HFFc6 (cell line): ENCODE measurements at regions not wholly inside any gene's neighbourhood (a gene's known extent, or its start where the extent isn't known, plus 50 kb on each side); places are given as distances from the start of the nearest gene placed in this dataset.
"Not testable (repeated sequence)": the region's sequence is repeated elsewhere in the genome, so short reads cannot be mapped to it uniquely, and the experiment has no call there.

Source experiments
- DNase-seq: peaks from one replicate; pipeline ENCODE4 v3.0.0-alpha.2; 2018
- H3K27ac Mint-ChIP-seq: 2 replicates; pipeline ENCODE4 v1.8.0; 2020; ENCODE audit warnings: mild to moderate bottlenecking, mixed read lengths
- H3K27me3 Mint-ChIP-seq: 2 replicates; pipeline ENCODE4 v1.8.0; 2021; ENCODE audit warnings: mild to moderate bottlenecking, moderate library complexity, mixed read lengths; ENCODE audit not compliant: insufficient read depth
- H3K36me3 Mint-ChIP-seq: 2 replicates; pipeline ENCODE4 v1.8.0; 2021; ENCODE audit warnings: low read depth, mixed read lengths
- H3K4me1 Mint-ChIP-seq: 2 replicates; pipeline ENCODE4 v1.8.0; 2020; ENCODE audit warnings: low read depth, mixed read lengths
- H3K4me3 Mint-ChIP-seq: 2 replicates; pipeline ENCODE4 v1.8.0; 2020; ENCODE audit warnings: mild to moderate bottlenecking, moderate library complexity, mixed read lengths
- H3K9me3 Mint-ChIP-seq: 2 replicates; pipeline ENCODE4 v1.8.0; 2020; ENCODE audit warnings: mild to moderate bottlenecking, mixed read lengths
- CTCF ChIP-seq: fragments of 200-600 bp; sonication (generic); IDR thresholded peaks from 2 replicates; pipeline ENCODE4 v1.5.0; 2021; ENCODE audit warnings: antibody characterized with exemption, mild to moderate bottlenecking

DNA sequence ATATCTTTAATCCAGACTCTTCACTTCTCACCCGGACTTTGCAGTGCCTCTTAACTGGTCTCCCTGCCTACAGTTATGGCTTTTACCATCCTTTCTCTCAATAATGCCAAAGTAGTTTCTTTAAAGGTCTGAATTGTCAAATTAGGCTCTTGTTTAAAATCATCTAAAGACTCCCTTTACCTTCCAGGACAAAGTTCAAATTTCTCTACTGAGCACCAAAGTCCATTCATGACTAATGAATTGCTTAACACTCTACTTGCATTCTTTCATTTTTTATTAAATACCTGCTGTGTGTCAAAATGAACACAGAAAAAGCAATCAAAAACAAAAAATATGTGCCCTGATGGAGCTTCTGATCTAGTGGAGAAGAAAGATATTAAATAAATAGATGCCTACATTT, 472.4 kb upstream of the UBE2E2 start:
- Mint-ChIP-seq H3K27ac (no peak overlapping the region), H3K9me3 (peaks cover 46% of the 10 kb centered on the region), H3K27me3 (no peaks in the 10 kb centered on the region), H3K4me3 (no peak overlapping the region), H3K36me3 (no peaks in the 10 kb centered on the region), H3K4me1 (no peaks in the 10 kb centered on the region)
- no peak for DNase-seq
- TF ChIP-seq CTCF = no peak

- H3K36me3 Mint-ChIP-seq = no peaks in the 10 kb centered on the region
- H3K4me1 Mint-ChIP-seq = no peaks in the 10 kb centered on the region
- no peak overlapping the region for H3K27ac Mint-ChIP-seq
- no peaks in the 10 kb centered on the region for H3K27me3 Mint-ChIP-seq
- peaks cover 50% of the 10 kb centered on the region for H3K9me3 Mint-ChIP-seq
- DNase-seq = no peak
- no peak for TF ChIP-seq CTCF
- no peak overlapping the region for H3K4me3 Mint-ChIP-seq
Observed at GRCh38 chr3:22731901-22732300, 471.2 kb upstream of the UBE2E2 start.

GRCh38 chr3:22732641-22733040, 470.5 kb upstream of the UBE2E2 start:
- Mint-ChIP-seq H3K9me3 (peaks cover 55% of the 10 kb centered on the region), H3K27me3 (no peaks in the 10 kb centered on the region), H3K4me3 (no peak overlapping the region), H3K36me3 (no peaks in the 10 kb centered on the region), H3K27ac (no peak overlapping the region), H3K4me1 (no peaks in the 10 kb centered on the region)
- no peak for TF ChIP-seq CTCF
- no peak for DNase-seq

DNA sequence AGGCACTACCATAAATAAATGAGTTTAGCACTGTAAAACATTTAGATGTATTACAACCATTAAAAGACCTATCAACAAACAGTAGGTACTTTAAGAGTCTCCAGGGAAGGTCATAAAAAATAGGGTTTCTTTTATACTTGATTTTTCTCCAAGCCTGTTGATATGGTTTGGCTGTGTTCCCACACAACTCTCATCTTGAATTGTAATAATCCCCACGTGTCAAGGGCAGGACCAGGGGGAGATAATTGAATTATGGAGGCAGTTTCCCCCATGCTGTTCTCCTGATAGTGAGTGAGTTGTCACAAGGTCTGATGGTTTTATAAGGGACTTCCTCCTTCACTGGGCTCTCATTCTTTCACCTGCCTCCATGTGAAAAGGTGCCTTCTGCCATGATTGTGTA, 468.9 kb upstream of the UBE2E2 start:
- DNase-seq = no peak
- no peaks in the 10 kb centered on the region for H3K36me3 Mint-ChIP-seq
- H3K27me3 Mint-ChIP-seq = no peaks in the 10 kb centered on the region
- H3K9me3 Mint-ChIP-seq = peaks cover 49% of the 10 kb centered on the region
- H3K4me1 Mint-ChIP-seq = no peaks in the 10 kb centered on the region
- no peak overlapping the region for H3K4me3 Mint-ChIP-seq
- TF ChIP-seq CTCF = no peak
- H3K27ac Mint-ChIP-seq = no peak overlapping the region

DNA sequence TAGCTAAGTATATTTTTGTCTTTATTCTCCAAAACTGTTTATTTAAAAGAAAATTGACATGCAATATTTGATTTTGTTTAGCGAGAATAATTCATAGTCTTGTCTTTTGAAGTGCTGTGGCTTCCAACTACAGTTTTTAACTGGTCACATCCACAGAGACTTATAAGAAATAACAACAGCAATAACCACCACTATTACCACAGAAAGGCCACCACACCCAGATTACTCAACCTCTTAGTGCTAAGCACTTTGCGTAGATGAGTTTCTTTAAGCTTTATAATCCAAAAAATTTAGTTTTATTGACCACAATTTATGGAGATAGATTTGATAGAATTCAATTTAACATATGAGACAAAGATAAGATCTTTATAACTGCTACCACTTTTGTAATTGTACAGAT, 468.4 kb upstream of the UBE2E2 start:
- Mint-ChIP-seq H3K9me3 (peaks cover 48% of the 10 kb centered on the region), H3K4me1 (no peaks in the 10 kb centered on the region), H3K27me3 (no peaks in the 10 kb centered on the region), H3K36me3 (no peaks in the 10 kb centered on the region), H3K4me3 (no peak overlapping the region), H3K27ac (no peak overlapping the region)
- TF ChIP-seq CTCF = no peak
- no peak for DNase-seq

- no peak for TF ChIP-seq CTCF
- DNase-seq = no peak
- Mint-ChIP-seq H3K36me3 (no peaks in the 10 kb centered on the region), H3K27ac (no peak overlapping the region), H3K4me1 (no peaks in the 10 kb centered on the region), H3K27me3 (no peaks in the 10 kb centered on the region), H3K9me3 (peaks cover 44% of the 10 kb centered on the region), H3K4me3 (no peak overlapping the region)
Observed at GRCh38 chr3:22735373-22735772, 467.8 kb upstream of the UBE2E2 start.

DNA sequence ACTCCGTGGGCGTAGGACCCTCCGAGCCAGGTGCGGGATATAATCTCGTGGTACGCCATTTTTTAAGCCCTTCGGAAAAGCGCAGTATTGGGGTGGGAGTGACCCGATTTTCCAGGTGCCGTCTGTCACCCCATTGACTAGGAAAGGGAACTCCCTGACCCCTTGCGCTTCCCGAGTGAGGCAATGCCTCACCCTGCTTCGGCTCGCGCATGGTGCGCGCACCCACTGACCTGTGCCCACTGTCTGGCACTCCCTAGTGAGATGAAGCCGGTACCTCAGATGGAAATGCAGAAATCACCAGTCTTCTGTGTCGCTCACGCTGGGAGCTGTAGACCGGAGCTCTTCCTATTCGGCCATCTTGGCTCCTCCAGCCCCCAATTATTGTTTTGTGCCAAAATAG, 459.7 kb upstream of the UBE2E2 start:
- not testable (repeated sequence) for H3K4me1 Mint-ChIP-seq, H3K36me3 Mint-ChIP-seq, H3K27ac Mint-ChIP-seq, H3K4me3 Mint-ChIP-seq, DNase-seq, H3K27me3 Mint-ChIP-seq
- peaks cover 21% of the 10 kb centered on the region for H3K9me3 Mint-ChIP-seq
